ENCODE measurements at regions not wholly inside any gene's neighbourhood (a gene's known extent, or its start where the extent isn't known, plus 50 kb on each side); places are given as distances from the start of the nearest gene placed in this dataset.

DNA sequence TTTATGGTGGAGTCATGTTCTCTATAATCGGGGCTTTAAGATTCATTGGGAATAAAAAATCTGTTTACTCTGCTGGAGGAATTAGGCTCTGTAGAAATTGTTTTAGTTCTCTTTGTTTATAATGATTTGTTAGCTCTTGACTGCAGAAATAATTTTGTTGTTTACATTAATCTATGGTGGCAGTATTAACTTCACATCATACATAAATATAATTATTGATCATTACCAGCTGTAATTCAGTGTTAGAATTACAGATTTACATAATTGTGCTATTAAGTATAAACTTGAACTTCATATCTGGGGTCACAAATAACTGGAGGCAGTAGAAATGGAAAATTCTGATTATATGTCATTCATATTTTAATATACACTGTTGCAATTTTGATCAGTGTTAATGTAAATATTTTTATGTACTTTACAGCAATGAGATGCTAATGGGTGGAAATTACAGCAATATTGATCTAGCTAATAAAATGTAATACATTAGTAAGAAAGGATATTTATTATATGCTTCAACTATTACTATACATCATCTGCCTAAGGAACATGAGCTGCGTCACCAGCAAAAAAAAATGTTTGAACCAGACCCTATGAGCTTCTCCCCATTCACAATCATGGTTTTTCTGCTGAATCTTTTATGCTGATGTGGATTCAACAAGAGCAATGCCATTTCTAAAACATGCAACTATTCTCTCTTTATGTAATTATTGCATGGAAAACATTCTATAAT, 846.6 kb downstream of the NR2F1-AS1 start:
- TF ChIP-seq CTCF (IDR thresholded peaks at IDR 0.05): no peak
- no peaks in the 10 kb centered on the region for H3K27me3 Mint-ChIP-seq (ENCODE audit: low read depth)
- no peak for DNase-seq (ENCODE audit: low spot score)
- no peak overlapping the region for H3K4me3 Mint-ChIP-seq (ENCODE audit: unreplicated experiment)
- peaks cover 20% of the 10 kb centered on the region for H3K9me3 Mint-ChIP-seq (ENCODE audit: low read depth)
- no peak overlapping the region for H3K27ac Mint-ChIP-seq (ENCODE audit: unreplicated experiment)
- H3K36me3 Mint-ChIP-seq (ENCODE audit: low read depth): peaks cover 6% of the 10 kb centered on the region
- peaks cover 4% of the 10 kb centered on the region for H3K4me1 Mint-ChIP-seq (ENCODE audit: low read depth)

GRCh38 chr5:92730486-92730885, 850.5 kb downstream of the NR2F1-AS1 start:
- Mint-ChIP-seq H3K36me3 (ENCODE audit: low read depth) (no peaks in the 10 kb centered on the region), H3K4me1 (ENCODE audit: low read depth) (peaks cover 4% of the 10 kb centered on the region), H3K27ac (ENCODE audit: unreplicated experiment) (no peak overlapping the region), H3K4me3 (ENCODE audit: unreplicated experiment) (no peak overlapping the region), H3K9me3 (ENCODE audit: low read depth) (peaks cover 3% of the 10 kb centered on the region), H3K27me3 (ENCODE audit: low read depth) (no peaks in the 10 kb centered on the region)
- TF ChIP-seq CTCF (IDR thresholded peaks at IDR 0.05): no peak
- DNase-seq (ENCODE audit: low spot score): no peak

GRCh38 chr5:92729088-92729487, 851.9 kb downstream of the NR2F1-AS1 start:
- Mint-ChIP-seq H3K4me1 (ENCODE audit: low read depth) (peaks cover 4% of the 10 kb centered on the region), H3K27me3 (ENCODE audit: low read depth) (no peaks in the 10 kb centered on the region), H3K9me3 (ENCODE audit: low read depth) (peaks cover 7% of the 10 kb centered on the region), H3K27ac (ENCODE audit: unreplicated experiment) (no peak overlapping the region), H3K36me3 (ENCODE audit: low read depth) (no peaks in the 10 kb centered on the region), H3K4me3 (ENCODE audit: unreplicated experiment) (no peak overlapping the region)
- no peak for TF ChIP-seq CTCF (IDR thresholded peaks at IDR 0.05)
- no peak for DNase-seq (ENCODE audit: low spot score)

- H3K36me3 Mint-ChIP-seq (ENCODE audit: low read depth): no peaks in the 10 kb centered on the region
- no peaks in the 10 kb centered on the region for H3K27me3 Mint-ChIP-seq (ENCODE audit: low read depth)
- DNase-seq (ENCODE audit: low spot score): no peak
- H3K9me3 Mint-ChIP-seq (ENCODE audit: low read depth): no peaks in the 10 kb centered on the region
- H3K27ac Mint-ChIP-seq (ENCODE audit: unreplicated experiment): no peak overlapping the region
- no peak overlapping the region for H3K4me3 Mint-ChIP-seq (ENCODE audit: unreplicated experiment)
- H3K4me1 Mint-ChIP-seq (ENCODE audit: low read depth): no peaks in the 10 kb centered on the region
- TF ChIP-seq CTCF (IDR thresholded peaks at IDR 0.05): no peak
Observed at GRCh38 chr5:92715946-92716520, 865.0 kb downstream of the NR2F1-AS1 start.

DNA sequence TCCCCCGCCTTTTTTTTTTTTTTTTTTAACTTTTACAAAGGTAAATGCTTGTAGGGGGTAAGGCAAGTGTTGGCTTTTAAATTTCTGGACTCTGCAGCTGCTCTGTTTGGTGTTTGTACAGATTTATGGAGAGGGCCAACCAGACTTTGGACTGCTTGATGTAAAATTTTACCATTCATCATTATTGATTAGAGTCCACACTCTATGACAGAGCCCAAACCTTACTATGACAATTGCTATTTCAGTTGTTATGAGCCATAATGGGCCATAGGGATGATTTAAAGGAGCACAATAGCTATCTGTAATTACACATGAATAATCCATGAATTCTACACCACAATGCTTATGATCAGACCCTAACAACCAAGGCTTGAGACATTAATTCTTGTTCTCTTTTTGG, 867.2 kb downstream of the NR2F1-AS1 start:
- Mint-ChIP-seq H3K27me3 (ENCODE audit: low read depth) (no peaks in the 10 kb centered on the region), H3K9me3 (ENCODE audit: low read depth) (no peaks in the 10 kb centered on the region), H3K27ac (ENCODE audit: unreplicated experiment) (no peak overlapping the region), H3K4me1 (ENCODE audit: low read depth) (no peaks in the 10 kb centered on the region), H3K4me3 (ENCODE audit: unreplicated experiment) (no peak overlapping the region), H3K36me3 (ENCODE audit: low read depth) (no peaks in the 10 kb centered on the region)
- no peak for TF ChIP-seq CTCF (IDR thresholded peaks at IDR 0.05)
- no peak for DNase-seq (ENCODE audit: low spot score)
